ENCODE measurements at regions not wholly inside any gene's neighbourhood (a gene's known extent, or its start where the extent isn't known, plus 50 kb on each side); places are given as distances from the start of the nearest gene placed in this dataset.

- BruUV-seq (replicated peaks): no TSS peak
- Histone ChIP-seq H3K79me2 (ENCODE audit: control insufficient read depth, insufficient read depth, low read length) (no peaks in the 10 kb centered on the region), H3K4me1 (ENCODE audit: control insufficient read depth, insufficient read depth, low read length) (no peaks in the 10 kb centered on the region), H3K4me2 (ENCODE audit: control insufficient read depth, insufficient read depth) (no peak overlapping the region), H4K20me1 (ENCODE audit: control insufficient read depth, insufficient read depth) (no peaks in the 10 kb centered on the region), H3K27me3 (replicated peaks in 1 of 2; ENCODE audit: control insufficient read depth in 2 of 2, insufficient read depth in 2 of 2, low read length in 1 of 2) (no peaks in the 10 kb centered on the region; a peak in 1 of 4 replicates), H3K9me3 (replicated peaks; ENCODE audit: control insufficient read depth, insufficient read depth, low read length) (no peaks in the 10 kb centered on the region), H3K36me3 (ENCODE audit: control insufficient read depth in 2 of 2, insufficient read depth in 2 of 2, low read length in 1 of 2) (no peaks in the 10 kb centered on the region), H3K9ac (ENCODE audit: control insufficient read depth, insufficient read depth, low read length) (no peak overlapping the region), H3K27ac (ENCODE audit: control insufficient read depth, insufficient read depth) (no peak overlapping the region), H2AFZ (ENCODE audit: control insufficient read depth, low read depth, low read length) (no peak overlapping the region), H3K4me3 (no peak overlapping the region)
- POLR2A ChIA-PET: no interaction called here
- no peak for DNase-seq (ENCODE audit: low read depth, low spot score)
- no peak for FAIRE-seq
- ATAC-seq: no peak
- SMC1A ChIA-PET (ENCODE audit: uncharacterized antibody, unreplicated experiment): interaction anchor here (1.4 kb wide), 1 partner anchor 12 kb away, joined by 3 read pairs; no protein-coding TSS in a partner anchor
- CTCF ChIA-PET: no interaction called here
- WGBS (ENCODE audit: insufficient coverage, insufficient replicate concordance, low lambda C conversion rate, missing lambda C conversion rate): 45% methylated on average over 8 of the region's 8 CpGs
- RAD21 ChIA-PET (ENCODE audit: unreplicated experiment): no interaction called here
- TF ChIP-seq POLR2AphosphoS5 (IDR thresholded peaks at IDR 0.05; ENCODE audit: low read length): no peak
- no peak for TF ChIP-seq HDAC2 (IDR thresholded peaks at IDR 0.05)
- TF ChIP-seq, protein P1, sequence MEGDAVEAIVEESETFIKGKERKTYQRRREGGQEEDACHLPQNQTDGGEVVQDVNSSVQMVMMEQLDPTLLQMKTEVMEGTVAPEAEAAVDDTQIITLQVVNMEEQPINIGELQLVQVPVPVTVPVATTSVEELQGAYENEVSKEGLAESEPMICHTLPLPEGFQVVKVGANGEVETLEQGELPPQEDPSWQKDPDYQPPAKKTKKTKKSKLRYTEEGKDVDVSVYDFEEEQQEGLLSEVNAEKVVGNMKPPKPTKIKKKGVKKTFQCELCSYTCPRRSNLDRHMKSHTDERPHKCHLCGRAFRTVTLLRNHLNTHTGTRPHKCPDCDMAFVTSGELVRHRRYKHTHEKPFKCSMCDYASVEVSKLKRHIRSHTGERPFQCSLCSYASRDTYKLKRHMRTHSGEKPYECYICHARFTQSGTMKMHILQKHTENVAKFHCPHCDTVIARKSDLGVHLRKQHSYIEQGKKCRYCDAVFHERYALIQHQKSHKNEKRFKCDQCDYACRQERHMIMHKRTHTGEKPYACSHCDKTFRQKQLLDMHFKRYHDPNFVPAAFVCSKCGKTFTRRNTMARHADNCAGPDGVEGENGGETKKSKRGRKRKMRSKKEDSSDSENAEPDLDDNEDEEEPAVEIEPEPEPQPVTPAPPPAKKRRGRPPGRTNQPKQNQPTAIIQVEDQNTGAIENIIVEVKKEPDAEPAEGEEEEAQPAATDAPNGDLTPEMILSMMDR (IDR thresholded peaks at IDR 0.05 in 2 of 3, conservative IDR thresholded peaks at IDR 0.05 in 1 of 3; ENCODE audit: control insufficient read depth in 2 of 3, extremely low read depth in 1 of 3, insufficient read depth in 1 of 3, low read depth in 3 of 3, low read length in 3 of 3): no peak
- TF ChIP-seq IKZF1 (conservative IDR thresholded peaks at IDR 0.05): no peak
- TF ChIP-seq NFYA (IDR thresholded peaks at IDR 0.05; ENCODE audit: borderline replicate concordance, low read depth, low read length): no peak
- TF ChIP-seq CREB1 (IDR thresholded peaks at IDR 0.05; ENCODE audit: low read depth): no peak
- no peak for TF ChIP-seq ZNF384 (IDR thresholded peaks at IDR 0.05; ENCODE audit: borderline replicate concordance, low read depth, low read length)
- TF ChIP-seq CUX1 (IDR thresholded peaks at IDR 0.05; ENCODE audit: insufficient replicate concordance, low read depth, low read length): no peak
- no peak for TF ChIP-seq SPI1 (IDR thresholded peaks at IDR 0.05; ENCODE audit: borderline replicate concordance, insufficient read depth, low read depth, low read length)
- TF ChIP-seq ZNF24 (IDR thresholded peaks at IDR 0.05): no peak
- no peak for TF ChIP-seq RFX5 (IDR thresholded peaks at IDR 0.05; ENCODE audit: low read depth, low read length)
- TF ChIP-seq, protein P2, sequence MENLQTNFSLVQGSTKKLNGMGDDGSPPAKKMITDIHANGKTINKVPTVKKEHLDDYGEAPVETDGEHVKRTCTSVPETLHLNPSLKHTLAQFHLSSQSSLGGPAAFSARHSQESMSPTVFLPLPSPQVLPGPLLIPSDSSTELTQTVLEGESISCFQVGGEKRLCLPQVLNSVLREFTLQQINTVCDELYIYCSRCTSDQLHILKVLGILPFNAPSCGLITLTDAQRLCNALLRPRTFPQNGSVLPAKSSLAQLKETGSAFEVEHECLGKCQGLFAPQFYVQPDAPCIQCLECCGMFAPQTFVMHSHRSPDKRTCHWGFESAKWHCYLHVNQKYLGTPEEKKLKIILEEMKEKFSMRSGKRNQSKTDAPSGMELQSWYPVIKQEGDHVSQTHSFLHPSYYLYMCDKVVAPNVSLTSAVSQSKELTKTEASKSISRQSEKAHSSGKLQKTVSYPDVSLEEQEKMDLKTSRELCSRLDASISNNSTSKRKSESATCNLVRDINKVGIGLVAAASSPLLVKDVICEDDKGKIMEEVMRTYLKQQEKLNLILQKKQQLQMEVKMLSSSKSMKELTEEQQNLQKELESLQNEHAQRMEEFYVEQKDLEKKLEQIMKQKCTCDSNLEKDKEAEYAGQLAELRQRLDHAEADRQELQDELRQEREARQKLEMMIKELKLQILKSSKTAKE (IDR thresholded peaks at IDR 0.05; ENCODE audit: low read depth, poor library complexity, severe bottlenecking): no peak
- no peak for TF ChIP-seq RAD51 (IDR thresholded peaks at IDR 0.05)
- TF ChIP-seq KAT2A (conservative IDR thresholded peaks at IDR 0.05; ENCODE audit: control insufficient read depth, low read depth, low read length): no peak
- no peak for TF ChIP-seq ZNF207 (IDR thresholded peaks at IDR 0.05; ENCODE audit: borderline replicate concordance)
- no peak for TF ChIP-seq NFXL1 (IDR thresholded peaks at IDR 0.05; ENCODE audit: borderline replicate concordance)
- intact Hi-C loops (cut with micrococcal nuclease; ENCODE audit: unreplicated experiment) (no loop called here), in situ Hi-C loops (cut with MboI) (no loop called here)
Measured at GRCh38 chr20:52905241-52905994, 66.7 kb upstream of the TSHZ2 start.

Data from GM12878 (cell line).